Activated CD4-positive, alpha-beta memory T cell treated with anti-CD3 and anti-CD28 coated beads, Interleukin-2, amount 10 ng/mL, durations not matched to agents 7 days and 5 days (primary cell): ENCODE measurements at regions not wholly inside any gene's neighbourhood (a gene's known extent, or its start where the extent isn't known, plus 50 kb on each side); places are given as distances from the start of the nearest gene placed in this dataset.

Experiments
- CTCF ChIA-PET: fragments of 350-600 bp; sonication (Branson Sonifier 250); formaldehyde crosslinking; loops from one replicate; lab custom pipeline; 2021; ENCODE audit warnings: antibody characterized with exemption, inconsistent platforms; lab: Charles Lee
- POLR2A ChIA-PET: fragments of 350-600 bp; sonication (Branson Sonifier 250); formaldehyde crosslinking; loops from one replicate; lab custom pipeline; 2021; ENCODE audit warnings: antibody characterized with exemption; lab: Charles Lee
- DNase-seq: peaks from one replicate; pipeline ENCODE4 v3.0.0-alpha.2; 2020
- H3K27ac Mint-ChIP-seq: one replicate; pipeline ENCODE4 v1.8.0; 2021; ENCODE audit warnings: mild to moderate bottlenecking, mixed read lengths
- H3K27me3 Mint-ChIP-seq: one replicate; pipeline ENCODE4 v1.8.0; 2021; ENCODE audit warnings: mixed read lengths
- H3K36me3 Mint-ChIP-seq: one replicate; pipeline ENCODE4 v1.8.0; 2021; ENCODE audit warnings: low read depth, mixed read lengths
- H3K4me1 Mint-ChIP-seq: one replicate; pipeline ENCODE4 v1.8.0; 2021; ENCODE audit warnings: mixed read lengths
- H3K4me3 Mint-ChIP-seq: one replicate; pipeline ENCODE4 v1.8.0; 2021; ENCODE audit warnings: mild to moderate bottlenecking, mixed read lengths
- H3K9me3 Mint-ChIP-seq: one replicate; pipeline ENCODE4 v1.8.0; 2021; ENCODE audit warnings: mixed read lengths

- Mint-ChIP-seq H3K27ac (no peak overlapping the region), H3K4me1 (no peaks in the 10 kb centered on the region), H3K4me3 (no peak overlapping the region), H3K36me3 (no peaks in the 10 kb centered on the region), H3K9me3 (no peaks in the 10 kb centered on the region), H3K27me3 (no peaks in the 10 kb centered on the region)
- POLR2A ChIA-PET: no interaction called here
- no peak for DNase-seq
- CTCF ChIA-PET: interaction anchor here (1.0 kb wide), 1 partner anchor 11 kb away, joined by 3 read pairs; no protein-coding TSS in a partner anchor
These were observed 349.3 kb upstream of the SLC24A2 start for GRCh38 chr9:20138116-20138515.

- Mint-ChIP-seq H3K4me1 (no peaks in the 10 kb centered on the region), H3K27me3 (no peaks in the 10 kb centered on the region), H3K9me3 (no peaks in the 10 kb centered on the region), H3K4me3 (no peak overlapping the region), H3K36me3 (no peaks in the 10 kb centered on the region), H3K27ac (no peak overlapping the region)
- no peak for DNase-seq
- CTCF ChIA-PET: no interaction called here
- POLR2A ChIA-PET: no interaction called here
These were observed 348.6 kb upstream of the SLC24A2 start for GRCh38 chr9:20137425-20137824.

- ChIA-PET POLR2A (no interaction called here), CTCF (no interaction called here)
- Mint-ChIP-seq H3K9me3 (no peaks in the 10 kb centered on the region), H3K27ac (no peak overlapping the region), H3K4me1 (no peaks in the 10 kb centered on the region), H3K36me3 (no peaks in the 10 kb centered on the region), H3K27me3 (no peaks in the 10 kb centered on the region), H3K4me3 (no peak overlapping the region)
- DNase-seq: no peak
These were observed 346.4 kb upstream of the SLC24A2 start for GRCh38 chr9:20135119-20135697.

- H3K9me3 Mint-ChIP-seq: no peaks in the 10 kb centered on the region
- POLR2A ChIA-PET: no interaction called here
These were observed 336.9 kb upstream of the SLC24A2 start for GRCh38 chr9:20125727-20126126.

GRCh38 chr9:20119566-20119965, 330.7 kb upstream of the SLC24A2 start:
- CTCF ChIA-PET: no interaction called here
- H3K27ac Mint-ChIP-seq: no peak overlapping the region
- no peak for DNase-seq
- peaks cover 7% of the 10 kb centered on the region for H3K36me3 Mint-ChIP-seq
- H3K27me3 Mint-ChIP-seq: peaks cover 2% of the 10 kb centered on the region
- H3K9me3 Mint-ChIP-seq: peaks cover 16% of the 10 kb centered on the region
- no peak overlapping the region for H3K4me3 Mint-ChIP-seq
- H3K4me1 Mint-ChIP-seq: no peaks in the 10 kb centered on the region
- POLR2A ChIA-PET: no interaction called here

More at GRCh38 chr9:20125727-20126126, 336.9 kb upstream of the SLC24A2 start:
- Mint-ChIP-seq H3K36me3 (no peaks in the 10 kb centered on the region), H3K27me3 (peaks cover 6% of the 10 kb centered on the region), H3K27ac (no peak overlapping the region), H3K4me1 (no peaks in the 10 kb centered on the region), H3K4me3 (no peak overlapping the region)
- CTCF ChIA-PET: no interaction called here
- DNase-seq: no peak

GRCh38 chr9:20117986-20118385, 329.1 kb upstream of the SLC24A2 start:
- ChIA-PET POLR2A (no interaction called here), CTCF (no interaction called here)
- H3K27ac Mint-ChIP-seq: no peak overlapping the region
- H3K4me1 Mint-ChIP-seq: no peaks in the 10 kb centered on the region
- peaks cover 8% of the 10 kb centered on the region for H3K36me3 Mint-ChIP-seq
- DNase-seq: no peak
- H3K9me3 Mint-ChIP-seq: peaks cover 17% of the 10 kb centered on the region
- H3K27me3 Mint-ChIP-seq: peaks cover 2% of the 10 kb centered on the region
- H3K4me3 Mint-ChIP-seq: no peak overlapping the region

GRCh38 chr9:20117482-20117881, 328.6 kb upstream of the SLC24A2 start:
- Mint-ChIP-seq H3K4me1 (no peaks in the 10 kb centered on the region), H3K4me3 (no peak overlapping the region), H3K36me3 (peaks cover 8% of the 10 kb centered on the region), H3K9me3 (peaks cover 17% of the 10 kb centered on the region), H3K27me3 (peaks cover 2% of the 10 kb centered on the region), H3K27ac (no peak overlapping the region)
- no peak for DNase-seq
- CTCF ChIA-PET: no interaction called here
- POLR2A ChIA-PET: no interaction called here

- no peaks in the 10 kb centered on the region for H3K4me1 Mint-ChIP-seq
- H3K4me3 Mint-ChIP-seq: no peak overlapping the region
- no peak for DNase-seq
- peaks cover 17% of the 10 kb centered on the region for H3K9me3 Mint-ChIP-seq
- peaks cover 2% of the 10 kb centered on the region for H3K27me3 Mint-ChIP-seq
- CTCF ChIA-PET: no interaction called here
- POLR2A ChIA-PET: no interaction called here
- peaks cover 8% of the 10 kb centered on the region for H3K36me3 Mint-ChIP-seq
- H3K27ac Mint-ChIP-seq: no peak overlapping the region
These were observed 326.1 kb upstream of the SLC24A2 start for GRCh38 chr9:20114974-20115373.

GRCh38 chr9:20112205-20112783, 323.5 kb upstream of the SLC24A2 start:
- H3K9me3 Mint-ChIP-seq: peaks cover 17% of the 10 kb centered on the region
- no peaks in the 10 kb centered on the region for H3K4me1 Mint-ChIP-seq
- no peak overlapping the region for H3K4me3 Mint-ChIP-seq
- no peak for DNase-seq
- H3K27me3 Mint-ChIP-seq: peaks cover 4% of the 10 kb centered on the region
- peaks cover 8% of the 10 kb centered on the region for H3K36me3 Mint-ChIP-seq
- no peak overlapping the region for H3K27ac Mint-ChIP-seq
- POLR2A ChIA-PET: no interaction called here
- CTCF ChIA-PET: no interaction called here

- H3K9me3 Mint-ChIP-seq: peaks cover 13% of the 10 kb centered on the region
- peaks cover 2% of the 10 kb centered on the region for H3K27me3 Mint-ChIP-seq
- POLR2A ChIA-PET: no interaction called here
- CTCF ChIA-PET: no interaction called here
- H3K4me1 Mint-ChIP-seq: no peaks in the 10 kb centered on the region
- no peak overlapping the region for H3K4me3 Mint-ChIP-seq
- peaks cover 8% of the 10 kb centered on the region for H3K36me3 Mint-ChIP-seq
- DNase-seq: no peak
- no peak overlapping the region for H3K27ac Mint-ChIP-seq
These were observed 322.5 kb upstream of the SLC24A2 start for GRCh38 chr9:20111173-20111843.

GRCh38 chr9:20095430-20096092, 306.7 kb upstream of the SLC24A2 start:
- no peak for DNase-seq
- no peaks in the 10 kb centered on the region for H3K27me3 Mint-ChIP-seq
- peaks cover 9% of the 10 kb centered on the region for H3K9me3 Mint-ChIP-seq
- H3K36me3 Mint-ChIP-seq: peaks cover 4% of the 10 kb centered on the region
- POLR2A ChIA-PET: no interaction called here
- H3K27ac Mint-ChIP-seq: no peak overlapping the region
- H3K4me1 Mint-ChIP-seq: no peaks in the 10 kb centered on the region
- CTCF ChIA-PET: no interaction called here
- H3K4me3 Mint-ChIP-seq: no peak overlapping the region

- H3K36me3 Mint-ChIP-seq: peaks cover 4% of the 10 kb centered on the region
- no peaks in the 10 kb centered on the region for H3K27me3 Mint-ChIP-seq
- no peak overlapping the region for H3K27ac Mint-ChIP-seq
- POLR2A ChIA-PET: no interaction called here
- no peak overlapping the region for H3K4me3 Mint-ChIP-seq
- no peaks in the 10 kb centered on the region for H3K4me1 Mint-ChIP-seq
- CTCF ChIA-PET: interaction anchor here (1.5 kb wide), 1 partner anchor 166 kb away, joined by 3 read pairs; no protein-coding TSS in a partner anchor
- H3K9me3 Mint-ChIP-seq: peaks cover 17% of the 10 kb centered on the region
- DNase-seq: no peak
These were observed 303.7 kb upstream of the SLC24A2 start for GRCh38 chr9:20092561-20092960.

- CTCF ChIA-PET: no interaction called here
- no peak overlapping the region for H3K27ac Mint-ChIP-seq
These were observed 298.6 kb upstream of the SLC24A2 start for GRCh38 chr9:20087481-20087880.

More at GRCh38 chr9:20087481-20087880, 298.6 kb upstream of the SLC24A2 start:
- H3K27me3 Mint-ChIP-seq: peaks cover 3% of the 10 kb centered on the region
- H3K36me3 Mint-ChIP-seq: peaks cover 4% of the 10 kb centered on the region
- H3K9me3 Mint-ChIP-seq: peaks cover 15% of the 10 kb centered on the region
- no peak for DNase-seq
- POLR2A ChIA-PET: no interaction called here
- H3K4me1 Mint-ChIP-seq: no peaks in the 10 kb centered on the region
- H3K4me3 Mint-ChIP-seq: no peak overlapping the region
